Neural progenitor cell (in vitro differentiated cells): ENCODE measurements at regions not wholly inside any gene's neighbourhood (a gene's known extent, or its start where the extent isn't known, plus 50 kb on each side); places are given as distances from the start of the nearest gene placed in this dataset.

Experiments used
- DNase-seq: peaks from one replicate; pipeline ENCODE4 v3.0.0-alpha.2; 2016; ENCODE audit warnings: low spot score
- H2AFZ ChIP-seq: fragments of 200-600 bp; sonication (generic); replicated peaks from 2 replicates; pipeline ENCODE4 v1.6.1; 2016; ENCODE audit warnings: antibody characterized with exemption
- H3F3A ChIP-seq: fragments of 200-600 bp; sonication (generic); 2 replicates; pipeline ENCODE4 v1.6.1; 2016; ENCODE audit warnings: antibody characterized with exemption, low read depth
- H3K27ac ChIP-seq: fragments of 200-600 bp; sonication (generic); 2 replicates; pipeline ENCODE4 v1.5.1; 2016; ENCODE audit warnings: mild to moderate bottlenecking
- H3K27me3 ChIP-seq: fragments of 200-600 bp; sonication (generic); 2 replicates; pipeline ENCODE4 v1.6.1; 2016; ENCODE audit warnings: mild to moderate bottlenecking, moderate library complexity
- H3K36me3 ChIP-seq: fragments of 200-600 bp; sonication (generic); 2 replicates; pipeline ENCODE4 v1.5.1; 2016
- H3K4me1 ChIP-seq: fragments of 200-600 bp; sonication (generic); 2 replicates; pipeline ENCODE4 v1.6.1; 2016; ENCODE audit warnings: mixed run types
- H3K4me2 ChIP-seq: fragments of 200-600 bp; sonication (generic); 2 replicates; pipeline ENCODE4 v1.6.1; 2016
- H3K4me3 ChIP-seq: fragments of 200-600 bp; sonication (generic); 2 replicates; pipeline ENCODE4 v1.5.1; 2016
- H3K79me2 ChIP-seq: fragments of 200-600 bp; sonication (generic); 2 replicates; pipeline ENCODE4 v1.6.1; 2016; ENCODE audit warnings: low read depth
- H3K9ac ChIP-seq: fragments of 200-600 bp; sonication (generic); 2 replicates; pipeline ENCODE4 v1.6.1; 2016
- H3K9me3 ChIP-seq: fragments of 200-600 bp; sonication (generic); 2 replicates; pipeline ENCODE4 v1.5.1; 2016; ENCODE audit warnings: low read depth
- H4K20me1 ChIP-seq: fragments of 200-600 bp; sonication (generic); 2 replicates; pipeline ENCODE4 v1.6.1; 2016; ENCODE audit warnings: low read depth
- H3K27ac Mint-ChIP-seq: 3 replicates; pipeline ENCODE4 v1.8.0; 2021; ENCODE audit warnings: mixed read lengths
- H3K27me3 Mint-ChIP-seq: 2 replicates; pipeline ENCODE4 v1.8.0; 2022; ENCODE audit warnings: low read depth, mild to moderate bottlenecking, inconsistent platforms, moderate library complexity, mixed read lengths; ENCODE audit not compliant: insufficient read depth
- H3K36me3 Mint-ChIP-seq: 3 replicates; pipeline ENCODE4 v1.8.0; 2021; ENCODE audit warnings: mixed read lengths
- H3K4me1 Mint-ChIP-seq: 3 replicates; pipeline ENCODE4 v1.8.0; 2021; ENCODE audit warnings: mixed read lengths
- H3K4me3 Mint-ChIP-seq: 3 replicates; pipeline ENCODE4 v1.8.0; 2021; ENCODE audit warnings: mild to moderate bottlenecking, moderate library complexity, mixed read lengths
- H3K9me3 Mint-ChIP-seq: 3 replicates; pipeline ENCODE4 v1.8.0; 2020; ENCODE audit warnings: mixed read lengths
- EZH2 ChIP-seq: fragments of 200-600 bp; sonication (generic); IDR thresholded peaks from 2 replicates; pipeline ENCODE4 v1.6.1; 2017; ENCODE audit warnings: antibody characterized with exemption, mild to moderate bottlenecking, moderate library complexity
- EZH2phosphoT487 ChIP-seq: fragments of 200-600 bp; sonication (generic); IDR thresholded peaks from 2 replicates; pipeline ENCODE4 v1.6.1; 2017; ENCODE audit warnings: antibody characterized with exemption
- TF ChIP-seq, protein P1 (sequence below): fragments of 200-600 bp; sonication (generic); IDR thresholded peaks from 2 replicates; pipeline ENCODE4 v1.5.1; 2017; ENCODE audit warnings: antibody characterized with exemption, mild to moderate bottlenecking

DNA sequence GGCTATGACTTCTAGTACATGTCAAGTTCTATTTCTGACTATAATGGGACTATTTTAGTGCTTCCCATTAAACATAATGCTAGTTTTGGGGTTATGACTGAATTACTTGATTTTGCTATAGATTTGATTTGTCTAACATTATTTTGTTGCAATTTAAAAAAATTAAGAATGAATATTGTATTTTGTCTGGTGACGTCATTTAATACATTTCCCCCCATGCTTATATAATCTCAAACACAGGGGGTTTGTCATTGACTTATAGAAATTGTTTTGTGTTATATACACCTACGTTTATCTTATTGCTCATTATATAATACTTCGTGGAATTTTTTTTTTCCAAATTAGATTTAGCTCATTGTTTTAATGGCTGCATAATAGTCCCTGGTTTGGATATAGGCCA lies 270.3 kb upstream of the VLDLR start:
- Mint-ChIP-seq H3K9me3 (peaks cover 1% of the 10 kb centered on the region), H3K4me3 (no peak overlapping the region), H3K4me1 (peaks cover 9% of the 10 kb centered on the region), H3K27me3 (no peaks in the 10 kb centered on the region), H3K36me3 (no peaks in the 10 kb centered on the region), H3K27ac (no peak overlapping the region)
- Histone ChIP-seq H3K9me3 (no peaks in the 10 kb centered on the region), H3K27ac (no peak overlapping the region), H3K79me2 (no peaks in the 10 kb centered on the region), H2AFZ (no peak overlapping the region), H3K9ac (no peak overlapping the region), H3F3A (no peaks in the 10 kb centered on the region), H4K20me1 (no peaks in the 10 kb centered on the region), H3K4me2 (no peak overlapping the region), H3K36me3 (no peaks in the 10 kb centered on the region), H3K27me3 (no peaks in the 10 kb centered on the region), H3K4me3 (no peak overlapping the region), H3K4me1 (no peaks in the 10 kb centered on the region)
- DNase-seq: no peak
- no peak for TF ChIP-seq EZH2
- TF ChIP-seq EZH2phosphoT487: no peak
- TF ChIP-seq, protein P1, sequence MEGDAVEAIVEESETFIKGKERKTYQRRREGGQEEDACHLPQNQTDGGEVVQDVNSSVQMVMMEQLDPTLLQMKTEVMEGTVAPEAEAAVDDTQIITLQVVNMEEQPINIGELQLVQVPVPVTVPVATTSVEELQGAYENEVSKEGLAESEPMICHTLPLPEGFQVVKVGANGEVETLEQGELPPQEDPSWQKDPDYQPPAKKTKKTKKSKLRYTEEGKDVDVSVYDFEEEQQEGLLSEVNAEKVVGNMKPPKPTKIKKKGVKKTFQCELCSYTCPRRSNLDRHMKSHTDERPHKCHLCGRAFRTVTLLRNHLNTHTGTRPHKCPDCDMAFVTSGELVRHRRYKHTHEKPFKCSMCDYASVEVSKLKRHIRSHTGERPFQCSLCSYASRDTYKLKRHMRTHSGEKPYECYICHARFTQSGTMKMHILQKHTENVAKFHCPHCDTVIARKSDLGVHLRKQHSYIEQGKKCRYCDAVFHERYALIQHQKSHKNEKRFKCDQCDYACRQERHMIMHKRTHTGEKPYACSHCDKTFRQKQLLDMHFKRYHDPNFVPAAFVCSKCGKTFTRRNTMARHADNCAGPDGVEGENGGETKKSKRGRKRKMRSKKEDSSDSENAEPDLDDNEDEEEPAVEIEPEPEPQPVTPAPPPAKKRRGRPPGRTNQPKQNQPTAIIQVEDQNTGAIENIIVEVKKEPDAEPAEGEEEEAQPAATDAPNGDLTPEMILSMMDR: no peak

DNA sequence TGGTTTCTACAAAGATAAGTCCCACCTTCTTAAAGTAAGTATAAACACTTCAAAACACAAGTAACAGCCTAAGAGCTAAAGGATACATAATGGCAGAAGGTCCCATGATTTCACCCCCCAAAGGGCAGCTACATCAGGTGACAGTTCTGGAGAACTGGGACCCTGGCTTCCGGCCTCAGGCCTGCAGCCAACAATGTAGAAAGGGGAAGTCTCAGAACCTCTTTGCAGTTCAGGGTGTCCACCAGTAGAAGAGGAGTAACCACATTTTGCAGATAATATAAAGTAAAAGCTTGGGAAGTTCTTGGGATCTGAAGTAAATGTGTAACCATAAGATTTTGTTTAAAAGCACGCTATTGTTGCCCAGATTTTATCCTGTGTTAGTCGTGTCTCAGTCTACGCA lies 267.4 kb upstream of the VLDLR start:
- H3K79me2 ChIP-seq: no peaks in the 10 kb centered on the region
- Mint-ChIP-seq H3K4me1 (peaks cover 13% of the 10 kb centered on the region), H3K27me3 (no peaks in the 10 kb centered on the region), H3K4me3 (no peak overlapping the region), H3K27ac (no peak overlapping the region), H3K36me3 (no peaks in the 10 kb centered on the region), H3K9me3 (peaks cover 3% of the 10 kb centered on the region)
- no peak overlapping the region for H3K9ac ChIP-seq
- H4K20me1 ChIP-seq: no peaks in the 10 kb centered on the region
- H3K36me3 ChIP-seq: no peaks in the 10 kb centered on the region
- no peak overlapping the region for H3K27ac ChIP-seq
- no peak overlapping the region for H3K4me2 ChIP-seq
- no peaks in the 10 kb centered on the region for H3K27me3 ChIP-seq
- no peaks in the 10 kb centered on the region for H3K9me3 ChIP-seq
- no peak overlapping the region for H2AFZ ChIP-seq
- no peak overlapping the region for H3K4me3 ChIP-seq
- TF ChIP-seq, protein P1: no peak
- TF ChIP-seq EZH2 (no peak), EZH2phosphoT487 (no peak)
- no peak for DNase-seq
- peaks cover 4% of the 10 kb centered on the region for H3F3A ChIP-seq
- H3K4me1 ChIP-seq: peaks cover 11% of the 10 kb centered on the region

DNA sequence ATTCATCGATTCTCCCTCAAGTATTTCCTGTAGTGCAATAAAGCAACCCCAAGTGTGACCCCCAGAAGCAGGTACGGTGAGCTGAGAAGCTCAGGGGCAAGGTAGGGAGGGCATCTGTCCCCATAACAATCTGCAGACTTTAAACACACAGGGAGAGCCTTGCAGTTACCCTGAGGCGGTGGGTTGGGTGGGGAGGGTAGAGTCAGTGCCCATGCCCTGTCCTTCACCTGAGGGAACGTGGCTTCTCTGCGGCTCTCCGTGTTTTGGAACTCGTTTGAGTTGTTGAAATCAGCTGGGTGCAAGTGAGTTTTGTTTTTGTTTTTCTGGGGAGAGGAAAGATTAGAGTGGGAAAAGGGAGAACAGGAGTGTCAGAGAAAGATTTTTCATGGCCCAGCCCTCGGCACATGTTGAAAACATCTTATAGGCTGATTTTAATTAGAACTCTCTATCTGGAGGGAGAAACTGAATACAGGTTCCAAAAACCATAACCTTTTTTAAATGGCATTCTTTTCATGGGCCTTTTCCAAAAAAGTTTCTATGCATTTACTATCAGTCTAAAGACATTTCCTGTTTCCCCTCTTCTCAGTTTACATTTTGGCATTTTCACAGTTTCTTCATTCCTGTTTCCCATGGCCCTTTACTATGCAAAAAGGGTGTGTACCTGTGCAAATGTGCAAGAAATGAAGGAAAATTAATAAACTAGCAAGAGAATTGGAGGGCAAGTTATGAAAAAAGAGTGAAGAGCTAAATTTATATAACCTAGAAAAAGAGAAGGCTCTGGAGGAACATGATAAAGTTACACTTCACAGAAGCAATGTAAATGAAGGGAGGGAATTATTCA lies 266.5 kb upstream of the VLDLR start:
- Histone ChIP-seq H3F3A (peaks cover 12% of the 10 kb centered on the region), H3K4me2 (no peak overlapping the region), H2AFZ (no peak overlapping the region), H3K36me3 (no peaks in the 10 kb centered on the region), H3K27ac (no peak overlapping the region), H3K4me1 (peaks cover 20% of the 10 kb centered on the region), H3K4me3 (no peak overlapping the region), H4K20me1 (no peaks in the 10 kb centered on the region), H3K9me3 (no peaks in the 10 kb centered on the region), H3K9ac (no peak overlapping the region), H3K79me2 (no peaks in the 10 kb centered on the region), H3K27me3 (no peaks in the 10 kb centered on the region)
- Mint-ChIP-seq H3K27ac (no peak overlapping the region), H3K9me3 (peaks cover 3% of the 10 kb centered on the region), H3K4me1 (peaks cover 22% of the 10 kb centered on the region), H3K4me3 (no peak overlapping the region), H3K36me3 (no peaks in the 10 kb centered on the region), H3K27me3 (no peaks in the 10 kb centered on the region)
- DNase-seq: no peak
- TF ChIP-seq EZH2phosphoT487: no peak
- no peak for TF ChIP-seq EZH2
- TF ChIP-seq, protein P1: no peak
